ENCODE measurements at regions not wholly inside any gene's neighbourhood (a gene's known extent, or its start where the extent isn't known, plus 50 kb on each side); places are given as distances from the start of the nearest gene placed in this dataset.

DNA sequence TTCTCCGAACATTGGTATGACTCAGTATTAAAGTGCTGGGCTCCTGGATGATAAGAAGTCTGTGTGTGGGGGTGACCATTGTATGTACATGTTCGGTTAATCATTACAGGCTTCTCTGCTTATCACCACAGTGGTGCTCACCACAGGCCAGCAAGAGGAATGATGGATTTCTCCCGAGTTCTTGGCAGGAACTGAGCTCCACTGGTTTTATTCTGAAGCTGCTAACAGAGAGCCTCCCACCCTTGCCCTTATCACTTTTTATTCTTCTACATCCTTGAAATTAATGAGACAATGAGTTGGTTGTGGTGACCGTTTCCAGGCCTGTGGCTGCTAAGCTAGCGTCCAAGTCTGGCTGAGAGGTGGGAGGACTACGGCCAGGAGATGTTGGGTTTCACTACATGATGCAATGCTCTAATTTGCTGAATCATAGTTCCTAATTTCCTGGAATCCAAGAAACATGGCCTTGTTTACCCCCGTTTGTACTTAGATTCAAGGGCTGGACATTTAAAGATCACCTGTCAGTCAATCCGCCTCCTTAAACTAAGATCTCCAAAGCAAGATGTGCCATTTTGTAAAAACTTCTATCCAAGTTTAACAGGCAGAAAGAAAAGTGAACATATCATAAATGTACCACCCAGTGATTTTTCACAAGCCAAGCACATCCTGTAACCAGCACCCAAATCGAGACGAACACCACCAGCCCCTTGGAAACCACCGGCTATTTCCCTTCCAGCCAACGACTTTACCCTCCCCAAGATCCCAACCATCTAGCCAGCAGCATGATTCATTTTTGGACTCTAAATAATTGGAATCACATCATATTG, 172.5 kb downstream of the FOXA2 start (continued):
- TF ChIP-seq, protein P1, sequence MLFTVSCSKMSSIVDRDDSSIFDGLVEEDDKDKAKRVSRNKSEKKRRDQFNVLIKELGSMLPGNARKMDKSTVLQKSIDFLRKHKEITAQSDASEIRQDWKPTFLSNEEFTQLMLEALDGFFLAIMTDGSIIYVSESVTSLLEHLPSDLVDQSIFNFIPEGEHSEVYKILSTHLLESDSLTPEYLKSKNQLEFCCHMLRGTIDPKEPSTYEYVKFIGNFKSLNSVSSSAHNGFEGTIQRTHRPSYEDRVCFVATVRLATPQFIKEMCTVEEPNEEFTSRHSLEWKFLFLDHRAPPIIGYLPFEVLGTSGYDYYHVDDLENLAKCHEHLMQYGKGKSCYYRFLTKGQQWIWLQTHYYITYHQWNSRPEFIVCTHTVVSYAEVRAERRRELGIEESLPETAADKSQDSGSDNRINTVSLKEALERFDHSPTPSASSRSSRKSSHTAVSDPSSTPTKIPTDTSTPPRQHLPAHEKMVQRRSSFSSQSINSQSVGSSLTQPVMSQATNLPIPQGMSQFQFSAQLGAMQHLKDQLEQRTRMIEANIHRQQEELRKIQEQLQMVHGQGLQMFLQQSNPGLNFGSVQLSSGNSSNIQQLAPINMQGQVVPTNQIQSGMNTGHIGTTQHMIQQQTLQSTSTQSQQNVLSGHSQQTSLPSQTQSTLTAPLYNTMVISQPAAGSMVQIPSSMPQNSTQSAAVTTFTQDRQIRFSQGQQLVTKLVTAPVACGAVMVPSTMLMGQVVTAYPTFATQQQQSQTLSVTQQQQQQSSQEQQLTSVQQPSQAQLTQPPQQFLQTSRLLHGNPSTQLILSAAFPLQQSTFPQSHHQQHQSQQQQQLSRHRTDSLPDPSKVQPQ (CRISPR knock-in tag; IDR thresholded peaks at IDR 0.05; ENCODE audit: borderline replicate concordance): no peak
- TF ChIP-seq XRCC3 (IDR thresholded peaks at IDR 0.05): no peak
- peak; percentile 80 for TF ChIP-seq ZSCAN32 (CRISPR knock-in tag; IDR thresholded peaks at IDR 0.05)
- TF ChIP-seq MYNN (IDR thresholded peaks at IDR 0.05): peak; percentile 77
- no peak for TF ChIP-seq MYNN (CRISPR knock-in tag; IDR thresholded peaks at IDR 0.05)
- TF ChIP-seq JUND (IDR thresholded peaks at IDR 0.05; ENCODE audit: borderline replicate concordance, low read depth, low read length): peak; percentile 88
- peak; percentile 82 for TF ChIP-seq JUND (tag; IDR thresholded peaks at IDR 0.05; ENCODE audit: borderline replicate concordance, low read depth, low read length)
- TF ChIP-seq, protein P2, sequence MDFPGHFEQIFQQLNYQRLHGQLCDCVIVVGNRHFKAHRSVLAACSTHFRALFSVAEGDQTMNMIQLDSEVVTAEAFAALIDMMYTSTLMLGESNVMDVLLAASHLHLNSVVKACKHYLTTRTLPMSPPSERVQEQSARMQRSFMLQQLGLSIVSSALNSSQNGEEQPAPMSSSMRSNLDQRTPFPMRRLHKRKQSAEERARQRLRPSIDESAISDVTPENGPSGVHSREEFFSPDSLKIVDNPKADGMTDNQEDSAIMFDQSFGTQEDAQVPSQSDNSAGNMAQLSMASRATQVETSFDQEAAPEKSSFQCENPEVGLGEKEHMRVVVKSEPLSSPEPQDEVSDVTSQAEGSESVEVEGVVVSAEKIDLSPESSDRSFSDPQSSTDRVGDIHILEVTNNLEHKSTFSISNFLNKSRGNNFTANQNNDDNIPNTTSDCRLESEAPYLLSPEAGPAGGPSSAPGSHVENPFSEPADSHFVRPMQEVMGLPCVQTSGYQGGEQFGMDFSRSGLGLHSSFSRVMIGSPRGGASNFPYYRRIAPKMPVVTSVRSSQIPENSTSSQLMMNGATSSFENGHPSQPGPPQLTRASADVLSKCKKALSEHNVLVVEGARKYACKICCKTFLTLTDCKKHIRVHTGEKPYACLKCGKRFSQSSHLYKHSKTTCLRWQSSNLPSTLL (IDR thresholded peaks at IDR 0.05): no peak
- TF ChIP-seq, protein P3, sequence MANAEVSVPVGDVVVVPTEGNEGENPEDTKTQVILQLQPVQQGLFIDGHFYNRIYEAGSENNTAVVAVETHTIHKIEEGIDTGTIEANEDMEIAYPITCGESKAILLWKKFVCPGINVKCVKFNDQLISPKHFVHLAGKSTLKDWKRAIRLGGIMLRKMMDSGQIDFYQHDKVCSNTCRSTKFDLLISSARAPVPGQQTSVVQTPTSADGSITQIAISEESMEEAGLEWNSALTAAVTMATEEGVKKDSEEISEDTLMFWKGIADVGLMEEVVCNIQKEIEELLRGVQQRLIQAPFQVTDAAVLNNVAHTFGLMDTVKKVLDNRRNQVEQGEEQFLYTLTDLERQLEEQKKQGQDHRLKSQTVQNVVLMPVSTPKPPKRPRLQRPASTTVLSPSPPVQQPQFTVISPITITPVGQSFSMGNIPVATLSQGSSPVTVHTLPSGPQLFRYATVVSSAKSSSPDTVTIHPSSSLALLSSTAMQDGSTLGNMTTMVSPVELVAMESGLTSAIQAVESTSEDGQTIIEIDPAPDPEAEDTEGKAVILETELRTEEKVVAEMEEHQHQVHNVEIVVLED (CRISPR knock-in tag; IDR thresholded peaks at IDR 0.05): no peak
- TF ChIP-seq, protein P4, sequence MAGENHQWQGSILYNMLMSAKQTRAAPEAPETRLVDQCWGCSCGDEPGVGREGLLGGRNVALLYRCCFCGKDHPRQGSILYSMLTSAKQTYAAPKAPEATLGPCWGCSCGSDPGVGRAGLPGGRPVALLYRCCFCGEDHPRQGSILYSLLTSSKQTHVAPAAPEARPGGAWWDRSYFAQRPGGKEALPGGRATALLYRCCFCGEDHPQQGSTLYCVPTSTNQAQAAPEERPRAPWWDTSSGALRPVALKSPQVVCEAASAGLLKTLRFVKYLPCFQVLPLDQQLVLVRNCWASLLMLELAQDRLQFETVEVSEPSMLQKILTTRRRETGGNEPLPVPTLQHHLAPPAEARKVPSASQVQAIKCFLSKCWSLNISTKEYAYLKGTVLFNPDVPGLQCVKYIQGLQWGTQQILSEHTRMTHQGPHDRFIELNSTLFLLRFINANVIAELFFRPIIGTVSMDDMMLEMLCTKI (IDR thresholded peaks at IDR 0.05; ENCODE audit: partially characterized antibody): no peak
- no peak for TF ChIP-seq ZNF134 (CRISPR knock-in tag; conservative IDR thresholded peaks at IDR 0.05)
- TF ChIP-seq C11orf30 (IDR thresholded peaks at IDR 0.05; ENCODE audit: low read depth): peak; percentile 96
- TF ChIP-seq SAFB2 (IDR thresholded peaks at IDR 0.05; ENCODE audit: borderline replicate concordance, low read depth, low read length, severe bottlenecking): no peak
- TF ChIP-seq POLR2H (tag; IDR thresholded peaks at IDR 0.05; ENCODE audit: low read depth): peak; percentile 62
- TF ChIP-seq GABPB1 (CRISPR knock-in tag; IDR thresholded peaks at IDR 0.05): no peak
- TF ChIP-seq CREB1 (IDR thresholded peaks at IDR 0.05): peak; percentile 30; the same call in 1 of the 2 replicates
- TF ChIP-seq CREB1 (CRISPR knock-in tag; IDR thresholded peaks at IDR 0.05): no peak

Data from K562 (cell line).